ENCODE measurements at regions not wholly inside any gene's neighbourhood (a gene's known extent, or its start where the extent isn't known, plus 50 kb on each side); places are given as distances from the start of the nearest gene placed in this dataset.

GRCh38 chr2:23026671-23027070, 358.3 kb upstream of the KLHL29 start:
- Histone ChIP-seq H3K9me3 (no peaks in the 10 kb centered on the region), H3K27me3 (no peaks in the 10 kb centered on the region), H3K4me1 (no peaks in the 10 kb centered on the region), H3K27ac (no peak overlapping the region), H3K36me3 (no peaks in the 10 kb centered on the region), H3K4me3 (no peak overlapping the region)
- DNase-seq (ENCODE audit: extremely low spot score in 2 of 2): no peak
- intact Hi-C loops (cut with DNase I): no loop called here
- TF ChIP-seq POLR2A (IDR thresholded peaks at IDR 0.05): no peak
- TF ChIP-seq CTCF (IDR thresholded peaks at IDR 0.05): no peak
- no peak for TF ChIP-seq POLR2AphosphoS5 (IDR thresholded peaks at IDR 0.05; ENCODE audit: insufficient read depth in 1 of 2, low read depth in 1 of 2)

- Histone ChIP-seq H3K9me3 (no peaks in the 10 kb centered on the region), H3K27me3 (no peaks in the 10 kb centered on the region), H3K4me1 (no peaks in the 10 kb centered on the region), H3K27ac (no peak overlapping the region), H3K4me3 (no peak overlapping the region), H3K36me3 (no peaks in the 10 kb centered on the region)
- no peak for DNase-seq (ENCODE audit: extremely low spot score in 2 of 2)
- intact Hi-C loops (cut with DNase I): no loop called here
- no peak for TF ChIP-seq POLR2AphosphoS5 (IDR thresholded peaks at IDR 0.05; ENCODE audit: insufficient read depth in 1 of 2, low read depth in 1 of 2)
- TF ChIP-seq POLR2A (IDR thresholded peaks at IDR 0.05): no peak
- no peak for TF ChIP-seq CTCF (IDR thresholded peaks at IDR 0.05)
Observed at GRCh38 chr2:23027396-23027795, 357.6 kb upstream of the KLHL29 start.

- Histone ChIP-seq H3K9me3 (no peaks in the 10 kb centered on the region), H3K27ac (no peak overlapping the region), H3K27me3 (no peaks in the 10 kb centered on the region), H3K4me1 (no peaks in the 10 kb centered on the region), H3K4me3 (no peak overlapping the region), H3K36me3 (no peaks in the 10 kb centered on the region)
- intact Hi-C loops (cut with DNase I): no loop called here
- no peak for DNase-seq (ENCODE audit: extremely low spot score in 2 of 2)
- TF ChIP-seq POLR2AphosphoS5 (IDR thresholded peaks at IDR 0.05; ENCODE audit: insufficient read depth in 1 of 2, low read depth in 1 of 2): no peak
- TF ChIP-seq CTCF (IDR thresholded peaks at IDR 0.05): no peak
- no peak for TF ChIP-seq POLR2A (IDR thresholded peaks at IDR 0.05)
Observed at GRCh38 chr2:23028106-23028505, 356.9 kb upstream of the KLHL29 start.

GRCh38 chr2:23029111-23029510, 355.9 kb upstream of the KLHL29 start:
- DNase-seq (ENCODE audit: extremely low spot score in 2 of 2): no peak

GRCh38 chr2:23029951-23030350, 355.0 kb upstream of the KLHL29 start:
- no peak for DNase-seq (ENCODE audit: extremely low spot score in 2 of 2)
- Histone ChIP-seq H3K4me1 (no peaks in the 10 kb centered on the region), H3K27ac (no peak overlapping the region), H3K36me3 (no peaks in the 10 kb centered on the region), H3K27me3 (no peaks in the 10 kb centered on the region), H3K9me3 (no peaks in the 10 kb centered on the region), H3K4me3 (no peak overlapping the region)
- intact Hi-C loops (cut with DNase I): no loop called here
- TF ChIP-seq POLR2AphosphoS5 (IDR thresholded peaks at IDR 0.05; ENCODE audit: insufficient read depth in 1 of 2, low read depth in 1 of 2) (no peak), CTCF (IDR thresholded peaks at IDR 0.05) (no peak), POLR2A (IDR thresholded peaks at IDR 0.05) (no peak)

More at GRCh38 chr2:23029111-23029510, 355.9 kb upstream of the KLHL29 start:
- no peaks in the 10 kb centered on the region for H3K27me3 ChIP-seq
- no peak overlapping the region for H3K27ac ChIP-seq
- TF ChIP-seq CTCF (IDR thresholded peaks at IDR 0.05) (no peak), POLR2AphosphoS5 (IDR thresholded peaks at IDR 0.05; ENCODE audit: insufficient read depth in 1 of 2, low read depth in 1 of 2) (no peak), POLR2A (IDR thresholded peaks at IDR 0.05) (no peak)
- no peak overlapping the region for H3K4me3 ChIP-seq
- intact Hi-C loops (cut with DNase I): no loop called here
- H3K4me1 ChIP-seq: no peaks in the 10 kb centered on the region
- no peaks in the 10 kb centered on the region for H3K36me3 ChIP-seq
- H3K9me3 ChIP-seq: no peaks in the 10 kb centered on the region

Data from vagina (tissue), 2 donors.